ENCODE measurements at regions not wholly inside any gene's neighbourhood (a gene's known extent, or its start where the extent isn't known, plus 50 kb on each side); places are given as distances from the start of the nearest gene placed in this dataset.

DNA sequence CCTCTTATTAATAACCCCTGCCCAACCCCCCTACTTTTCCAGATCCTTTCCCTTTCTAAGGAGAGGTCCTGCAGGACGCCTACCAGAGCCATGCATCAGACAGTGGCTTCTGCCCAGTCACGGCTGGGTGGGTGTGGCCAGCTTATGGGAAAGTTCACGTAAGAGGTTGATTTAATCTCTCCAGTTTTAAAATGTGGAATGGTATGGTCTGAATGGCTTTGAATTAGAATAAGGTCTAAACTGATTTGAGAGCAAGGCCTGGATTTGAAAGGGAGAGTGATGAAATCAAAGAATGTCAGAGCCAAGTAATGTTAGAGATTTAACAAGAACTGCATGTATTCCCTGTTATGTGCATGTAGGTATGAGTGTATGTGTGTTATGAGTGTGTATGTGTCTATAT is 275.7 kb downstream of the PAX1 start:
- Histone ChIP-seq H3F3A (ENCODE audit: low read depth) (no peaks in the 10 kb centered on the region), H3K9me3 (ENCODE audit: insufficient read depth, low read depth, low read length) (no peaks in the 10 kb centered on the region; the same call in 1 of the 2 replicates), H3K27me3 (ENCODE audit: insufficient read depth, low read length, poor library complexity, severe bottlenecking) (no peaks in the 10 kb centered on the region), H2AFZ (ENCODE audit: low read length) (no peak overlapping the region), H4K20me1 (ENCODE audit: insufficient read depth, low read length, poor library complexity, severe bottlenecking) (no peaks in the 10 kb centered on the region), H3K79me2 (ENCODE audit: insufficient read depth, low read length) (no peaks in the 10 kb centered on the region), H3K4me2 (ENCODE audit: low read depth, low read length, poor library complexity, severe bottlenecking) (no peak overlapping the region), H3K36me3 (ENCODE audit: insufficient read depth, low read length) (no peaks in the 10 kb centered on the region), H3K4me1 (ENCODE audit: insufficient read depth, low read length, poor library complexity, severe bottlenecking) (no peaks in the 10 kb centered on the region), H3K9me2 (replicated peaks; ENCODE audit: low read depth, low read length) (no peaks in the 10 kb centered on the region), H3K4me3 (ENCODE audit: low read length, poor library complexity, severe bottlenecking) (no peak overlapping the region), H3K9ac (ENCODE audit: low read depth, low read length, poor library complexity, severe bottlenecking) (no peak overlapping the region)
- TF ChIP-seq EZH2phosphoT487 (IDR thresholded peaks at IDR 0.05; ENCODE audit: borderline replicate concordance), result no peak
- TF ChIP-seq, protein P1, sequence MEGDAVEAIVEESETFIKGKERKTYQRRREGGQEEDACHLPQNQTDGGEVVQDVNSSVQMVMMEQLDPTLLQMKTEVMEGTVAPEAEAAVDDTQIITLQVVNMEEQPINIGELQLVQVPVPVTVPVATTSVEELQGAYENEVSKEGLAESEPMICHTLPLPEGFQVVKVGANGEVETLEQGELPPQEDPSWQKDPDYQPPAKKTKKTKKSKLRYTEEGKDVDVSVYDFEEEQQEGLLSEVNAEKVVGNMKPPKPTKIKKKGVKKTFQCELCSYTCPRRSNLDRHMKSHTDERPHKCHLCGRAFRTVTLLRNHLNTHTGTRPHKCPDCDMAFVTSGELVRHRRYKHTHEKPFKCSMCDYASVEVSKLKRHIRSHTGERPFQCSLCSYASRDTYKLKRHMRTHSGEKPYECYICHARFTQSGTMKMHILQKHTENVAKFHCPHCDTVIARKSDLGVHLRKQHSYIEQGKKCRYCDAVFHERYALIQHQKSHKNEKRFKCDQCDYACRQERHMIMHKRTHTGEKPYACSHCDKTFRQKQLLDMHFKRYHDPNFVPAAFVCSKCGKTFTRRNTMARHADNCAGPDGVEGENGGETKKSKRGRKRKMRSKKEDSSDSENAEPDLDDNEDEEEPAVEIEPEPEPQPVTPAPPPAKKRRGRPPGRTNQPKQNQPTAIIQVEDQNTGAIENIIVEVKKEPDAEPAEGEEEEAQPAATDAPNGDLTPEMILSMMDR (conservative IDR thresholded peaks at IDR 0.05; ENCODE audit: low read length), result no peak

DNA sequence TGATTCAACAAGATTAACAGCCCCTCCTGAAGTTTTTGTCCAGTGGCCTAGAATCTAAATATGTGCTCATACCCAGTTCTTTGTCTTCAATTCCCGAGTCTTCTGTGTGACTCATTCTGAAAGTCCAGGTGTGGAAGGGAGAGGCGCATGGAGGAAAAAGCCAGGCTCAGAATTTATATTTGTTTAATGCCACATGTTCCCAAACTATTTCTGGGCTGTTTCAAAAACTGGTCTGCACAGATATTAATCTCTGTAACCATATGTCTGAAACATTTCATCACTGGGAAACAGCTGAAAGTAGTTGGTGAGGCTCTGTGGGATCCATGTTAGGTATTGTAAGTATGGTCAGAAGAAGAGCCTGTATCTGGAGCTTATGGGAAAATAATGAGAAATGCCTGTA is 266.0 kb downstream of the PAX1 start:
- Histone ChIP-seq H3K79me2 (ENCODE audit: insufficient read depth, low read length) (no peaks in the 10 kb centered on the region), H3K9ac (ENCODE audit: low read depth, low read length, poor library complexity, severe bottlenecking) (no peak overlapping the region), H3K36me3 (ENCODE audit: insufficient read depth, low read length) (no peaks in the 10 kb centered on the region), H3K27me3 (ENCODE audit: insufficient read depth, low read length, poor library complexity, severe bottlenecking) (no peaks in the 10 kb centered on the region), H3F3A (ENCODE audit: low read depth) (no peaks in the 10 kb centered on the region), H2AFZ (ENCODE audit: low read length) (no peak overlapping the region), H3K4me2 (ENCODE audit: low read depth, low read length, poor library complexity, severe bottlenecking) (no peak overlapping the region), H4K20me1 (ENCODE audit: insufficient read depth, low read length, poor library complexity, severe bottlenecking) (no peaks in the 10 kb centered on the region), H3K9me3 (ENCODE audit: insufficient read depth, low read depth, low read length) (no peaks in the 10 kb centered on the region; the same call in 1 of the 2 replicates), H3K4me1 (ENCODE audit: insufficient read depth, low read length, poor library complexity, severe bottlenecking) (no peaks in the 10 kb centered on the region), H3K9me2 (replicated peaks; ENCODE audit: low read depth, low read length) (no peaks in the 10 kb centered on the region), H3K4me3 (ENCODE audit: low read length, poor library complexity, severe bottlenecking) (no peak overlapping the region)
- no peak for TF ChIP-seq EZH2phosphoT487 (IDR thresholded peaks at IDR 0.05; ENCODE audit: borderline replicate concordance)

DNA sequence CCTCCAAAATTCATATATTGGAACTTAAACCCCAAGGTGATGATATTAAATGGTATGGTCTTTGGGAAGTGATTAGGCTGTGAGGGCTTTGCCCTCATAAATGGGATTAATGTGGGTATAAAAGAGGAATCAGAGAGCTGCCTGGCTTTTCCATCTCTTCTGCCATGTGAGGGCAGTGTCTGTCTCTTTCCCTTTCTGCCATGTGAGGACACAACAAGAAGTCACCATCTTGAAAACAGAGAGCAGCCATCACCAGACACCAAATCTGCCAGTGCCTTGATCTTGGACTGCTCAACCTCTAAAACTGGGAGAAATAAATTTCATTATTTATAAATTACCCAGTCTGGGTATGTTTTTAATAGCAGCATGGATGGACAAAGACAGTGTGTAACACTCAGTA is 263.0 kb downstream of the PAX1 start:
- Histone ChIP-seq H4K20me1 (ENCODE audit: insufficient read depth, low read length, poor library complexity, severe bottlenecking) (no peaks in the 10 kb centered on the region), H3K27me3 (ENCODE audit: insufficient read depth, low read length, poor library complexity, severe bottlenecking) (no peaks in the 10 kb centered on the region), H3K4me3 (ENCODE audit: low read length, poor library complexity, severe bottlenecking) (no peak overlapping the region), H3K9me3 (ENCODE audit: insufficient read depth, low read depth, low read length) (no peaks in the 10 kb centered on the region), H3K9me2 (replicated peaks; ENCODE audit: low read depth, low read length) (no peaks in the 10 kb centered on the region), H3F3A (ENCODE audit: low read depth) (no peaks in the 10 kb centered on the region), H2AFZ (ENCODE audit: low read length) (peak overlapping the region; percentile 47; the same call in 1 of the 2 replicates), H3K4me1 (ENCODE audit: insufficient read depth, low read length, poor library complexity, severe bottlenecking) (no peaks in the 10 kb centered on the region), H3K4me2 (ENCODE audit: low read depth, low read length, poor library complexity, severe bottlenecking) (no peak overlapping the region), H3K79me2 (ENCODE audit: insufficient read depth, low read length) (no peaks in the 10 kb centered on the region), H3K36me3 (ENCODE audit: insufficient read depth, low read length) (no peaks in the 10 kb centered on the region), H3K9ac (ENCODE audit: low read depth, low read length, poor library complexity, severe bottlenecking) (no peak overlapping the region)
- no peak for TF ChIP-seq EZH2phosphoT487 (IDR thresholded peaks at IDR 0.05; ENCODE audit: borderline replicate concordance)
- TF ChIP-seq, protein P1 (conservative IDR thresholded peaks at IDR 0.05; ENCODE audit: low read length), result peak; percentile 28; the same call in 1 of the 2 replicates

DNA sequence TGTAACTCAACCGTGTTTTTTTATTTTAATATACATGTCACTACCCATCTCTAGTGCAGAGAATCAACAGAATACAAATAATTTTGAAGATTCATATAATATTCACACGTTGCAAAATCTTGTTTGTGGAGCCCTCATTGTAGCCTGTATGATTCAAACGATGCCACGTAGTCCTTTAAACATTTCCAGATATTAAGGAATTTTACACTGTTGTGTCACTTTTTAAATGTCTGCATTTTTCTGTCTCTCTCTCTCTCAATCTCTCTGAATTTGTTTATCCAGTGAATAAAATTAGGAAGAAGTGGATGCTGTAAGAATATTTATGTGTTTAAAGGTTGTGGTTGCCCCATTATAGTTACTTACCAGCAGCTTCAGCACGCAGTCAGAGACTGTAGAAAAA is 262.0 kb downstream of the PAX1 start:
- Histone ChIP-seq H3K4me2 (ENCODE audit: low read depth, low read length, poor library complexity, severe bottlenecking) (no peak overlapping the region), H3K9me2 (replicated peaks; ENCODE audit: low read depth, low read length) (no peaks in the 10 kb centered on the region), H3K9me3 (ENCODE audit: insufficient read depth, low read depth, low read length) (peaks cover 5% of the 10 kb centered on the region; the same call in 1 of the 2 replicates), H4K20me1 (ENCODE audit: insufficient read depth, low read length, poor library complexity, severe bottlenecking) (no peaks in the 10 kb centered on the region), H3K36me3 (ENCODE audit: insufficient read depth, low read length) (no peaks in the 10 kb centered on the region), H3K4me1 (ENCODE audit: insufficient read depth, low read length, poor library complexity, severe bottlenecking) (no peaks in the 10 kb centered on the region), H3K27me3 (ENCODE audit: insufficient read depth, low read length, poor library complexity, severe bottlenecking) (no peaks in the 10 kb centered on the region), H2AFZ (ENCODE audit: low read length) (no peak overlapping the region), H3K9ac (ENCODE audit: low read depth, low read length, poor library complexity, severe bottlenecking) (no peak overlapping the region), H3F3A (ENCODE audit: low read depth) (no peaks in the 10 kb centered on the region), H3K4me3 (ENCODE audit: low read length, poor library complexity, severe bottlenecking) (no peak overlapping the region), H3K79me2 (ENCODE audit: insufficient read depth, low read length) (no peaks in the 10 kb centered on the region)
- TF ChIP-seq EZH2phosphoT487 (IDR thresholded peaks at IDR 0.05; ENCODE audit: borderline replicate concordance), result no peak
- TF ChIP-seq, protein P1 (conservative IDR thresholded peaks at IDR 0.05; ENCODE audit: low read length), result no peak

Measured in Loucy (cell line).